ENCODE measurements at regions not wholly inside any gene's neighbourhood (a gene's known extent, or its start where the extent isn't known, plus 50 kb on each side); places are given as distances from the start of the nearest gene placed in this dataset.

- TF ChIP-seq MYC (IDR thresholded peaks at IDR 0.05; ENCODE audit: borderline replicate concordance, low read length): no peak
- TF ChIP-seq ZNF302 (CRISPR knock-in tag; IDR thresholded peaks at IDR 0.05): no peak
These were observed 378.3 kb downstream of the BRINP1 start for GRCh38 chr9:118990949-118991348.

Measured in A549 (cell line).